Neural progenitor cell (in vitro differentiated cells): ENCODE measurements at regions not wholly inside any gene's neighbourhood (a gene's known extent, or its start where the extent isn't known, plus 50 kb on each side); places are given as distances from the start of the nearest gene placed in this dataset.

Experiments used
- CTCF ChIP-seq: fragments of 200-600 bp; sonication (generic); IDR thresholded peaks from 2 replicates; pipeline ENCODE4 v1.5.1; 2017; ENCODE audit warnings: antibody characterized with exemption, mild to moderate bottlenecking
- EZH2 ChIP-seq: fragments of 200-600 bp; sonication (generic); IDR thresholded peaks from 2 replicates; pipeline ENCODE4 v1.6.1; 2017; ENCODE audit warnings: antibody characterized with exemption, mild to moderate bottlenecking, moderate library complexity

- TF ChIP-seq CTCF (no peak), EZH2 (no peak)
Observed at GRCh38 chr13:32955881-32956594, 60.2 kb upstream of the KL start.
